ENCODE measurements at regions not wholly inside any gene's neighbourhood (a gene's known extent, or its start where the extent isn't known, plus 50 kb on each side); places are given as distances from the start of the nearest gene placed in this dataset.

DNA sequence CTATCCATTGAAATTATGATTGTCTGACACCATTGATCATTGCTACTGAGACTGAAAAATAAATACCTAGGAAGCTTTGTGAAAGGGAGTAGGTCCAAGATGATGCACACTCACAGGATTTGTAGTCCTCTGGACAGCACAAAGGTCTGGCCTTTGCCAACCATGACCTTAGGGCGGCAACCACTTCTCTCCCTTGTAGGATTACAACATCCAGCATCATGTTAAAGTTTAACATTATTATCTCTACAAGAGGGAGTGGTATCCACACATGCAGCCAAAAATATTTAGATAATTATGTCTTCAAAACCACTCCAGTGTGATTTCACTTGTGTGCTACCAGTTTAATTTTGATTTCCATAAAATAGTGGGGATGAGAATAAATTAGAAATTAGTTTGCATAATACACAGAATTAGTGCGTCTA, 51.1 kb upstream of the NHSL1 start:
- no peak for DNase-seq

DNA sequence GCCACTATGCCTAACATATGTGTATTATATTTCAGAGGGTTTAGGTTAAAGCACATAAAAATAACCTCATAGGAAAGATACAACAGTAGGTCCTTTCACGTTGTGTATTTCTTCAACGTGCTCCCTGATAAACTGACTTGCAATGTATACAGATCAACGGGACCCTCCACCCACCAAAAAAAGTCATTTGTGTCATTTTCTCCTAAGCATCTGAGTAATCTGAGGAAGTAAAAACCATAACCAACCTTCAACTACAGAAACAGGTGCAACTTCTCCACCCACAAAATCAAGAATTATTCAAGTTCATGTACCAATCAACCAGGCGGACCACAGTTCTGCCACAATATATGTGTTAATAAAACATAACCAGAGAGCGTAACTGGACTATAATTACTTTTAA, 54.9 kb upstream of the NHSL1 start:
- no peak for DNase-seq

DNA sequence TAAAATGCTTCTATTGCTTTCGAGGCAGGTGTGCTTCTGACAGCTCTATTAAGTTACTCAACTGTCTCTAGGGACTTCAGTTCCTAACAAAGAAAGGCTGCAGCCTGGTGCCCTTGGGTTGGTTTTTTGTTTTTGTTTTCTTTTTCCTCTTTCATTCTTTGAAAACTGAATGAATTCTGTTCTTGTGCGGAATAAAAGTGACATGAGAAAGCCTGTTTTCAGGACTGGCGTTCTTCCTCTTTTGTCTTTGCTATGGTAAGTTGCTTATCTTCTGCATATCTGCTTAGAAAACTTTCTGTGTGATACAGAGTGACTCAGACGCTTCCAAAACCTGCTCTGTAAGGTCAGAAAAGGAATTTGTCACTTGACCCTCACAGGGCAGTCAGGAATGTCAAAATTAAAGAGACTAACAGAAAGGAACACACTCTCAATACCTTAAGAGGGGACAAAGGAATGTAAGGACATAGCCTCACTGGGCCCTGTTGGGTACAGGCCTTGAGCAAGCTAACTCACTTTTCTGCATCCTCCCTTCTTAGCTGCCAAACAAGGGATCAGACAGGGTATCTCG, 56.2 kb upstream of the NHSL1 start:
- peak; percentile 73 for DNase-seq

DNA sequence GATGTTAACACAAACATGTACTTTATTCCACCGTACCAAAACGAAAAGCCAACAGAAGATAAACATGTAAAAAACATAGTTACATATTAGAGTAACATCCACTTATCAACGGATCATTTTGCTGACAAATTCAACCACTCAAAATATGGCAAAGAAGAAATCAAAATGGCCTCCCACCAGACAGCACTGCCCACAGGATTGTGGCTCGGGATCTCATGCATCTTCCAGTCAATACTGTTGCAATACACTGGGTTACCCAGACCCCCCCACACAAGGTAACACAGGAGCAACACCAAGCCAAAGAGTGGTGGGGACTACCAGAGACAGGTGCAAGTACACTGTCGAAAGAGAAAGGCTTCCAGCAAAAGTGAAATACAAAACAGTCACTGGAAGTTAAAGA, 57.9 kb upstream of the NHSL1 start:
- no peak for DNase-seq

DNA sequence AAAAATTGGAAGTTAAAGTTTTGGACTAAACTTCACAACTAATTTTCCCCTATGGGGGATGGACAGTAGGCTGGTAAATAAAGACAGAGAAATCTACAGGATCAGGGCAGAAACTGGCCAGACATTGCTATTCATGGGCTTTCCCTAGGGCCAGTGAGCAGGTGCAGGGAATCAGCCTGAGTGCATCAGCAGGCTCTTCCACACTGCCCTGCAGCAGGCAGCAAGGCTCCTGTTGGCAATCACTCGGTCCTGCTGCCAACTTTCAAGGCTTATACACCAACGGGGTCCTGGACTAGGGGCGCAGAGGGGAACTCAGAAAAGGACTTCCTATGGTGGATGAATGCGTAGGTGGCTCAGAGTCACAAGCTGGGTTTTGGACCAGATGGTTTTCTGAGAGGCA, 59.8 kb upstream of the NHSL1 start:
- no peak for DNase-seq

DNA sequence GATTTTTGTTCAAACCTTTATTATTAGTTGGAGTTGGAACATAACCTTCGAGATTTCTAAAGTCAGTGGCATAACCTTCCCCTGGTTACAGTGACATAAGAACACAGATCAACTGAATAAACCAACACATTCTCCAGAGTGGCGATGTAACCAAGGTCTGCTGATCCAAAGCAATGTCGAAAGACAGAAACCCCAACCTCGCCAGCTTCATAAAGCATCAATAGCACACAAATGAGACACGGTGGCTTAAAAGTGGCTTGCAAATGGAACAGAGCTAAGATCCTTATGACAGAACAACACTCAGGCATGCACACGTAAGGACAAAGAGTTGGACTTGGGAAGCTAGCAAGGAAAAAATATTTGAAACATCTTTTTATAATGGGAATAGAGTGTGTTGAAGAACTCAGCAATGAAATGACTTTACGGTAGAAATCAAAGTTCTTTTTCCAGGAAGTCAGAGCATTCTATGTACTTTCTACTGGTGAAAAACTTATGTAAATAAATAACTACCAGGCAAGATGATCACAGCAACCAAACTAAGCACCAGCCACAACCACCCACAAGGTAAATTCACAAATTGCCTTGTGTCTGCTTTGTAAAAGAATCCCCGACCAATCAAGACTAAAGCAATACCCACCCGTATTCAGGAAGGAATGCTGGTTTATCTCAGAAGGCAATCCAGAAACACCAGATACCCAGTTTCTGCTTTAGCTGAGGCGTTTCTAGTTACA, 61.0 kb upstream of the NHSL1 start:
- DNase-seq = no peak

DNA sequence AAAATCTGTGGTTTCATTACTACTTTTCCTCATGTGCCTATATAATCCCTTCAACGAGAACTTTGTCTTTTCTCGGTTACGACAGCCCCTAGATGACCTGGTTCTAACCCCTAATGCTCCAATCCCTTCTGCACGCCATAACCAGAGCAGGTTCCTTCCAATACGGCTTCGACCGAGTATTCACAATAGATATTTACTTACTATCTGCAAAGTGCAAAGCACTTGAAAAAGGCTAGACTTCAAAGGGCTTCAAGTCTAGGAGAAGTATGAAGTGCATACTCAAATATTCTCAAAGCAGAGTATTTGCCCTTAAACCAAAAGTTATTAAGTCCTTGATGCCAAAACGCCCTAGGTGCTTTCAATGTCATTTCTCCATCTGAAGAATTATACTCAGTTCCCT, 63.4 kb upstream of the NHSL1 start:
- no peak for DNase-seq

DNA sequence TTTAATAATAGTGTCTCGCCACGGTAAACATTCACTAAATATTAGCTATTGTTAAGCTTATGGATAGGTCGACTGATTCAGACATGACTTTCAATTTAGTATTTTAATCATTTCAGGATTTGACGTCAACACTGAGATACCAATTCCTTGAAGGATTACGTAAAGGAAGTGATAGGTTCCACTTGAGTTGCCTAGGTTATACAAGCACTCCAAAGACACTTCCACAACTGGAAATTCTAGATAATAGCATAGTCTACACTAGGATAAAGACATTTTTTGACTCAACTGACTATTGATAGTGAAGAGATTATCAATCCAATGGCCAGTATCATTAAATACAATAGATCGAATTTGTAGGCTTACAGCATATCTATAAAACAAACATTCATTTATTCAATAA, 63.9 kb upstream of the NHSL1 start:
- no peak for DNase-seq

DNA sequence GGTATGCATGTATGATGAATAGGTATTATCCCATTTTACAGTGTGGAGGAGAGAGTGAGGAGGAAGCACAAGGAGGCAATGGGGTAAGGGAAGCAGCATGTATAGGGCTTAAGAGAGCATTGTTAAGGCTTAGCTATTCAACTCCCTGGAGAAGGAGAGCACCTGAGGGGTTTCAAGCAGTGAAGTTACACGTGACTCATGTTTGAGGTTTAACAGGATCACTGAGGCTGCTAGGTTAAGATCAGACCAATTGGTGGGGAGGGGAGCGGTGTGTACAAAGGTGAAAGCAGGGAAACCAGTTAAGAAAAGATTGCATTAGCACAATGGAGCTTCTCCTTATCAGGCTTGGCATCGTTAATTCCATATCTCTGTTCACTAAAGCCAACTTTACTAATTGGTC, 64.4 kb upstream of the NHSL1 start:
- DNase-seq = no peak

DNA sequence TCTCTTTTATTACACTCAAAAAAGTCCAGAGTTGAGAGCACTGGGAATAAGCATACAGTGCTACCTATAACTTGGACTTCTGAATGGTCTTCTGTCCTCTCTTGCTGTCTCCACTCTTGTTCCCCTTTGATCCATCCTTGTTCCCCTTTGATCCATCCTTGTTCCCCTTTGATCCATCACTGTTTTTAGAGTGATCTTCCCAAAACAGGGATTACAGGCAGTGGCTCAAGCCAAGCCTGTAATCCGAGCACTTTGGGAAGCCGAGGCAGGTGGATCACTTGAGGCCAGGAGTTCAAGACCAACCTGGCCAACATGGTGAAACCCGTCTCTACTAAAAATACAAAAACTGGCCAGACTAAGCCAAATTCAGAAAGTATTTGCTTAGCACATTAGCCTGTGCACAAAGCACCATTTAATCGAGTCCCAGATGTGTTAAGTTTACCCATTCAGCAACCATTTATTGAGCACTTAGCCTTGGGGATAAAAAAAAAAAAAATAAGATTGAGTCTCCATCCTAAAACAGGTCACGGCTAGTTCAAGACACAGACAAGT, 65.0 kb upstream of the NHSL1 start:
- DNase-seq = no peak

DNA sequence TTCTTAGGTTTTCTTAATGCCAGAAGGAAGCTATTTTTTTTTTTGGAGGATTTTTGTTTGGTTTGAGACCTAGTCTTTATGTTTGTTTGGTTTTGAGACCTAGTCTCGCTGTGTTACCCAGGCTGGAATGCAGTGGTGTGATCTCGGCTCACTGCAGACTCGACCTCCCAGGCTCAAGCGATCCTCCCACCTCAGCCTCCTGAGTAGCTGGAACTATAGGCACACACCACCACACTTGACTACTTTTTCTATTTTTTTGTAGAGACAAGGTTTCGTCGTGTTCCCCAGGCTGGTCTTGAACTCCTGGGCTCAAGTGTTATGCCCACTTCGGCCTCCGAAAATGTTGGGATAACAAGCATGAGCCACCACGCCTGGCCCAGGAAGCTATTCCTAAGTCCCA, 67.8 kb upstream of the NHSL1 start:
- DNase-seq = no peak

DNA sequence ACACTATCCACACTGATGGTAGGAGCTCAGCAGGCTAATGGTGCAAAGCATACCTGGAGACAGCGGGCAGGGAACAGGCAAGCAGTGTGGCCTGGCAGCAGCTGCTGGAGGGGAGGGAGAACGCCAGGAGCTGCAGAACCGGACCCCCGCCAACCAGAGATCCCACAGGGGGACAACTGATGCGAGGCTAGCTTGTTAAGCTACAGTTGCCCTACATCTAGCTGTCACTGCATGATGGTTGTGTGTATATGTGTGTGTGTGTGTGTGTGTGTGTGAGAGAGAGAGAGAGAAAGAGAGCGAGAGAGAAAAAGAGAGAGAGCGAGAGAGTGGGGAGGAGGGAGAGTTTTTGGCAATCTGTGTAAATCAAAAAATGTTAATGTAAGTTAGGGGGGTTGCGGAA, 69.7 kb upstream of the NHSL1 start:
- DNase-seq = no peak

DNA sequence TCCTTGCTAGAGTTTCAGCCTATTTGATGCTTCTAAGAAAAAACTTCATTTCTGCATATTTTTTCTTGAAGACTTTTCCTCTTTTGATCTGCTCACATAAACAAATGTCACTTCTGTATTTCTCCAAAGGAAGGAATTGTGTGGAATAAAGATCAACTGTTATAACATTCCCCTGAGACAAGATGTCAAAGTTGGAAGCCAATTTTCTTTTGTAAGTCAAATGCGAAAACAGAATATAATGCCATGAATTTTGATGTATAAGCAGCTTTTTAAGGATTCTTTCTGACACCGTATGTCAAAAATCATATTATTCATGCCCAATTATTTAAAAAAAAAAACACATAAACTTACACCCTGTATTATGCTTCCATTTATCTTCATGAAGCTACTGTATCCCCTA, 70.3 kb upstream of the NHSL1 start:
- DNase-seq = no peak

DNA sequence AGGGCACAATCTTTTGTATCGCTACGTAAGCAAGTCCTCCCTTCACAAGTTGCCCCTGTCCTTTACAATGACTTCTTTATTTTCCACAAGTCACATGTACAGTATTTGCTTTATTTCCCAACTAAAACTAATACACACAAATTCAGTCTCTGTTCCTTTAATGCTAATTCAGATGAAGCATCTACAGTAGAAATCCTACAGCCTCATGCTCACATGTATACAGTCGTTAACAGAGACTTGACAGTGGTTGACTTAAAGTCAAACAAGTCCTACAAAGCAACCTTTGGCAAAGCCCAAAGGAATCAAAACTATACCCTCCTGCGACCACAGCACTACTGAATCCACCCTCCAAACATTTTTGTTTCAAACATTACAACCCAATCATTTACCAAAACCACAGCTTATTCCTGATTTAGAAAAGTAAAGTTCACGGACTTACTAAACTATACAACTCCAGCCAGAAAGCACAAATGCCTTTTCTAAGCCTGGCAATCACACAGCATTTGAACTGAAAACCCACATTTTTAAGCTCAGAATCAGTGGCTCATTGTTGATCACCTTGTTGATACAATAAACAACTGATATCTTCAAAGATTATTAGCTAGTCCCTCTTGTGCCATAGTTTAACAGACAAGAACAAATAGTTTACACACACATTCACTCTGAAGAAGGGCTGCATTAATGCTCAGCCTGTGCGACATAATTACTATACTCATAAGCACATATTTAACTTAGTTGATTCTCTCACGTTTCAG, 70.9 kb upstream of the NHSL1 start:
- DNase-seq = no peak

DNA sequence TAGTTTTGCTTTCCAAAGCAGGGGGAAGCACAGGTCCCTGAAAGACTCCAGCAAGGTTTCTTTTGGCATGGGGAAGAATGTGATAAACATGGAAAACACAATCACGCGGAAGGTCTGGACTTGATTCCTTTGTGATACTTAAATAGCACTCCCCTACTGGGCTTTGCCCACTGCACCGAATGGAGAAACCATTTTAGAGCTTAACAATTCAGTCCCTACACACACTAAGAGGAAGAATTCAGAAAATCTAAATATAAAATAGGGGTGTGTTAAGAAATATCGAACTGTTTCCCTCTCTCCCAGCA, 71.4 kb upstream of the NHSL1 start:
- DNase-seq = no peak

DNA sequence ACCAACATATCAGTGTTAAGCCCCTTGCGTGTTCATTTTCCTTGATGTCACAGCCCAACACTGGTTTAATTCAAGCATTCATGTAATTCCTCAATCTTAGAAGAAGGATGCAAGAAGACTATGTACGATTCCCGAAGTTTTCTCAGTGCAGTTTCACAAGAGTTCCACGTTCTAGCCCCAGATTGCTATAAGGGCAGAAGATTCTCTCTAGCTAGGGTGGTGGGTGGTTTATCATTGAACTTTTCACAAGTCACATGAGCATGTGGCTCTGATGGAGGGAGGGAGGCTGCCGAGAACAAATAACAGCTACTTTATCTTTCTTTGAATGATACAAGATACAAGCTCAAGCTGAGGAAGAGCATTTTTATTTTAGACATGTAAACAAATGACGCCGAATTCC, 71.9 kb upstream of the NHSL1 start:
- no peak for DNase-seq

DNA sequence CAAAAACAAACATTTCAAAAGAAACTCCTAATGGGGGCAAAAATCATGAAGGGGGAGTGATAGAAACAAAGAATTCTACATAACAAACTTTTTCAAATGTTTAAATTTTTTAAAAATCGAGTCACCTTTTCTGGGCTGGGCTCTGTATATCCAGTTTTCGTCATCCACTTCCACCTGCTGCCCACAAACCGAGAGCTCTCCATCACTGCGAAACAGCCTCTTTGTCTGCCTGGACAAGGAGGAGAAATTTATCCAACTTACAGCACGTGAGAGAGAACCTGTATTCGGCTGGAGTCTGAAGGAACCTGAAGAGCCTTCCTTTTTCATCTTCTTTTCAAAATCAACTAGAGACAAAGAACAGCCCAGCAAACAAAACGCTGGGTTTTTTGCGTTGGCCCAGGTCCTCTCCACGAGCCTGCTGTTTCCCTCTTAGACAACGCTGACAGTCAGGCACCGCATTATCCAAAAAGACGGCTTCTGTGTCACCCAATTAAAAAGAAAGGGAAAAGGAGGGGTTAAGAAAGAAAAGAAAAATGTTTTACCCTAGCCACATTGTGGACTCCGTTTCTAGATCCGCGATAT, 72.4 kb upstream of the NHSL1 start:
- no peak for DNase-seq

DNA sequence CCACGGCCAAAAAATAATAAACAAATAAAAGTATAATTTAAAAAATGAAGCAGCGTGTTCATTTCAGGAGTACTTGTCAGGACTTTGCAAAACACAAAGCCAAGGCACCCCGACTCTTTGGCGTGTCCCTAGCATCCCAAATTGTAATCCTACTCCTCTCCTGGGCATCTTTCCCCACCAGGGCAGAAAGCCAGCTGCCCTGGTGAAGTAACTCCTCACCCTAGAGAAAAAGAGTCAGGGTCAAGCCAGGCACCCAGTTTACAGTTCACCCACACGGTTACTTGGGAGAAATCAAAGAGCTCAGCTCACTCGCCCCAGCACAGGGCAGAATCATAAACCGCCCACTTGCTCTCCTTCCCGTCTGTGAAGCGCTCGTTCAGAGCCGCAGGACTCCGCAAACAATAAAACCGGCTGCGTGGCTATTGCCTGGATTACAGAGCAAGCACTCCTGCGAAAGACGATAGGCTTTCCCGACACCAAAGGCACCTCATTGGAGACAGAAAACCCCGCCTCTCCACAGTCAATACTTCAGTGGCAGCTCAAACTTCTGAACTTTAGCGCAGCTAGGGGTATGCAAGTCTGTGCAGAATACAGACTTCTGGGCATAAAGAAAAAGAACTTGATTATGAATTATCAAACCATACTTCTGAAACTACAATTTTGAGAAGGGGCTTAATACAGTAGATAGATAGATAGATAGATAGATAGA, 73.0 kb upstream of the NHSL1 start:
- DNase-seq = peak; percentile 86

DNA sequence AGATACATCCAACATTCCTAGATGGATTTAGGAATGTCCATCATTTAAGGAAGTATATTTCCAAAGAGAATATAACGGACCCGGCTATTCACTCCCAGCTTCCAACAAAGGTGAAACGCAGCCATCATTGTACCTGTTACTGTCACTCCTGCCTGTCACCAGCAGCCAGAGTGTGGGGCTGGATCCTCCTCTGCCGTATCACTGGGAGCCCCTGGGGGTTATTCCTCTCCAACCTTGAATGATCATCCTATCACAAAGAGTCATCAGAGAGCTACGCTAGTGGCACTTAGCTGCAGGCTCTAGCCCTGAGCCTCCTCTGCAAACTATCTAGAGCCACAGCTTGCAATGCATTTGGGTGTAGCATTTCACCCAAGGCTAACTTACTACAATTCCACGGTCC, 73.6 kb upstream of the NHSL1 start:
- DNase-seq = no peak

DNA sequence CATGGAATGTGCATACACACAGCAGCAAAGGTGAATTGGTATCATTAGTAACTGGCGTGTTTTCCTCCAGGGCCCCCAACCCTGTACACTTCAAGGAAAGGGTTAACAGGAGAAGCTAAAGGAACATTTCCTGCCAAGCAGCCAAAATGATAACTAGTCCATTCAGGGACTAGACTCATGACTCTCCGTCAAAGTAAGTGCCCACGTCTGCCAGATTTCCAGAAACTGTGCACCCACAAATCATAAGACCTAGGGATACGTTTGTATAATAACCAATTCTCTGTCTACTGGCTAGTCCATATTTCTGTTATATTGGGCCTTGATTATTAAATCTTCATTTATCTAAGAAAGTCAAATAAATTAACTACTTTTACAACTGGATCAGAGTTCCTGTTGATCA, 76.0 kb upstream of the NHSL1 start:
- no peak for DNase-seq

DNA sequence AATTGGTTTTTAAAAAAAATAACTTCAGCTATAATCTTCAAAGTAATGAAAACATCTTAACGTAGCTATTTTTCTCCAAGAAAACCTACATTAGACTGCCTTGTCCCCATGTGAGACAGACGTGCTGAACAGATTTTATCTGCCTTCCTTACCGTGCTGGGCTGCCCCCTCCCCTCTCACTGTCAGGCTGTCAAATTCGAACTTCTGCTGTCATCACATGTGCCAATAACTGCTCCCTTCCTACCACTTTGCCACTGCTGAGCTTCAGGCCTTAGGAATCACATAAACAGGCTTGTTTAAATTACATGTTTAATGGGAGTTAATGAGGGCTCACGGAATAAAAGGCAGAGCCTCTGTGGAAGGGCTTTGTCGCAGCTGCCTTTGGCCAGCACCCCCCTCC, 77.0 kb upstream of the NHSL1 start:
- no peak for DNase-seq

DNA sequence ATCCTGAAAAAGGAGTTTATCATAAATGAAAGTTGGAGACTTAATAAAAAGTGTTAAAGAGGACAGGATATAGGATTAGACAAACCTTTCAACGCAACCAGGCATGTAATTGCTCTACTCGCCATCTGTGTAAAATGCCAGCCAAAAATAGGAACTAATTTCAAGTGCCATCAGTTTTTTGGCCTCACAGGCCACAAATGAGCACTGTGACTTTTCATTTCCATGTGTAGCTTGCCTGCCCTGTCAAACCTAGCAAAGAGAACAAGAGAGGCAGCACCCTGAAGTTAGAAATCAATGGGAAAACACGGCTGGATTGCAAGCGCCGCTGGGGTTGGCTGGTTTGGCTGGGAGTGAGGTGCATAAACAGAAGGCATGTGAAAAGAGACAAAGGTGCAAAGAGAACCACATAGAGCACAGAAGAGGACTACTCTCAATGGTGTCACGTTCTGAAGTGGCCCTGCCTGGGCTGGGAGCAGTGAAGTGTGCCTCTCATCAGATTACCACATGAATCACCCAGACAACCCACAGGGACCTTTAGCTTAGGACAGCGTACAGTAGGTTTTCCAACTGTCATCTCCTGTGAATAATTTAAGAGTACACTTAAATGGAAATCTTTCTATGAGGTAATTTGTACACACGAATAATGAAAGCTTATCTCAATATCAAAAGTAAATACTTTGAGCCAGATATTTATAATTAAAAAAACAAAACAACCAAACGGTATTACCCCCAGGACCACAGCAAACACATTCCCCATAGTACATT, 78.0 kb upstream of the NHSL1 start:
- no peak for DNase-seq
